GM18519 (cell line): ENCODE measurements at regions not wholly inside any gene's neighbourhood (a gene's known extent, or its start where the extent isn't known, plus 50 kb on each side); places are given as distances from the start of the nearest gene placed in this dataset.
"Not testable (repeated sequence)": the region's sequence is repeated elsewhere in the genome, so short reads cannot be mapped to it uniquely, and the experiment has no call there.

Experiments
- ATAC-seq: cut with Tn5 transposase; IDR thresholded peaks from one replicate; pipeline ENCODE4 v1.9.1; 2021; ENCODE audit warnings: mild to moderate bottlenecking, moderate library complexity; ENCODE audit not compliant: unreplicated experiment, low FRiP score

DNA sequence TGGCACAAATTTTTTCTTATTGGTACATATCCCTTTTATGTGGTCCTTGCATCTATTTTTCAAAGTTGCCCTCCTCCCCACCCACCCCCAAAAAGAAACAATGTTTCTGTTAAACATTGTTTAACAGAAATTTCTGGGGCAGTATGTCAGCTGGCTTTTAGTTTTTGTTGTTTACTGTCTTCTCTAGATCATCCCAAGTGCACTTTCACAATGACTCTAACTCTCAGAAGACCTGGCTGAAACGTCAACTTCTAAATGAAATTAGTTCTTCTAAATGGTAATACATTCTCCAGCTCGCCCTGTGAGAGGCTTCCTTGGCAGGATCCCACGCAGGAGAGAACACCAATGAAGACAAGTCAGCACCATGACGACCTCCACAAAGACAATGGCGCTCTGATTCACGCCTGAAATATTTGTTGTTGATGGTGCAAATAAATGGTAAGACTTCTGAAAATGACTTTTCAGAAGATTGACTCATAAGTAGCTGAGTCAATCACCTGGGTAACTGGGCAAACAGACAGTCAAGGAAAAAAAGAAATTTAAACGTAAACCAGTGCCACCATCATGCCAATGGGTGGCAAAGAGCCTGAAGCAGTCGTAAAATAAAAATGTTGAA, 293.7 kb downstream of the FZD1 start:
- peak; percentile 79 for ATAC-seq

DNA sequence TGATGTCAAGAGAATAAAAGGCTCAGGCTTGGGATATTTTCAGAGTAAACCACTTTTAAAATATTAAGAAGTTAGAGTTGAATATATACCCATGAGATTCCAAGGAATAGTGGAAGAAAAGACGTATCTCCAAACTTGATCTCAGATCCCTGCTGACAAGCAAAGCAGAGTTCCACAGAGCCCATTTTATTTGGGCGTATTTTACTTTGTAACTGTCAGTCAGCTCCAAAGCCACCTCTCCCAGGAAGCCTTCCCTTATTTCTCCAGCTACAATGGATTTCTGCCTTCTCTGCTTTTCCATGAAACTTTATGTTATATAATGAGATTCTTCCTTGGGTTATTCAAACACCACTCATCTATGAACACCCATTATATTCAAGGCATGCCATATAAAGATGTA, 295.7 kb downstream of the FZD1 start:
- ATAC-seq, result no peak

DNA sequence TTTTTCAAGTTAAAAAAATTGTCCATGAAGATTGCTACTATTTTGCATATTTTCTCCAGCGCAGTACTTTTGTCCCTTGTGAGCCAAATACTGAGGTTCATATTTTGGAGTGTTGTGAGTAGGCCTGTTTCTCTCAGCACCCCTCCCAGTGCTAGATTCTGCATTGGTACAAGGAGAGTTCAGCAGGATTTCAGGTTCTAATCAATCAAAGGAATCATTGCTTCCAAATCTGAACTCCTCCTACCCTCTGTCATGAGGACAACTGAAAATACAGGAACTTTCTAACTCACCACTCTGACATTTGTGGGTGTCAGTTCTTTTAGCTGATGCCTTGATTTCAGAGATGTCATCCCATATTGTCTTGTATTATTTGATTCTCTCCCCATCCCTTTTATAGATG, 299.9 kb downstream of the FZD1 start:
- no peak for ATAC-seq

DNA sequence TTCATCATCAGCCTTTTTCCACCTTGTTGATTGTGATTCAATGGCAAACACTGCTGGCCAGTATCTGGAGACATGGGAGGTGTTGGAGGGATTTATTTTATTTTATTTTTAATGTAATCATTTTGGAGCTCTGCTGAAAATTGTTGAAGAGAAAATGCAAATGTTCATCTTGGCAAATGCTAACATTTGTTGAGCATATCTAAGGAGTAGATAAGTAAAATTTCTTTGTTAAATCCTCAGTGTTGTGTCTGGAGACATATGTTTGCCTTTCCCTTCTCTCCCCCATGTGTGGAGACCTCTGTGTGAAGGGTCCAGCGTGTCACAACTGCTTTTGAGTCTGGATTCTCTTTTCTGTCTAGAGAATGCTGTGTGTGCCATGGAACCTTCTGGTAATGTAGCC, 300.3 kb downstream of the FZD1 start:
- ATAC-seq, result no peak

DNA sequence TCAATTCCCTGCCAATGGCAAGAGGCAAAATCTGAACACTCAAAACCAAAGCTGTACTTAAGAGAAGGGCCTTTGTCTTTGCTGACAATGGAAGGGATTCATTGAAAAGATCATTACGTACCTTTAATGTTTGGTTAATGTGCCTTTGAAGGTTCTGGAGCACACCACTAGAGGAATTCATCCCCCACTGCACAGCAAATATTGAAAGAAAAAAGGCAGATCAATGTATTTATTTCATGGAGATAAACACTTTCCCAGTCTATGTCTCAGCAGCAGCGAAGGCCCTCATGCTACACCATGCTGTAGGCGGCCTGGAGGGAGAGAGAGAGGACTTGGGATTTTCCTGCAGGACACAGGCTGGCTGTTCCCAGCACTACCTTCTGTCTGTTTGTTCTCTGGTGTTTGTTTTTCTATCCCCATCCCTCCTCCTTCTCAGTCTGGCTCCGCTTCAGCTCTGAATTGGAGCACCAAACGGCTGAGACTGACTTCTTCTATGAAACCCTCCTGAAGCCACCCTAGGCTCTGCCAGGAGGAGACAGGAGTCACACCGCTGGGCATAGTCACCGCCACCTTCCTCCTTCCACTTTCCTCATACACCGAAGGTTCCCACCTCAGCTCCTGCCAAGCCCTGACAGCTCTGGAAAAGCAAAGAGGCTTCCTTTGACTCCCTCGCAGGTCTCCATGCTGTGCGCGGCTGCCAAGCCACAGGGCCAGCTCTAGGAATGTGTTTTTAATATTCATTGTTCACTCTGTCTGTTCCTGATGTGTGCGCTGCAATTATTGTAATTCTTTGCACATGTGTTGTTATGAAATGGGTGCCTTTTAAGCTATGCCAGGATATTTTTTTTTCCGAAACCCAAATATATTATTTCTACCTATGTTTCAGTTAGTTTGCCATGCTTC, 301.5 kb downstream of the FZD1 start:
- no peak for ATAC-seq

DNA sequence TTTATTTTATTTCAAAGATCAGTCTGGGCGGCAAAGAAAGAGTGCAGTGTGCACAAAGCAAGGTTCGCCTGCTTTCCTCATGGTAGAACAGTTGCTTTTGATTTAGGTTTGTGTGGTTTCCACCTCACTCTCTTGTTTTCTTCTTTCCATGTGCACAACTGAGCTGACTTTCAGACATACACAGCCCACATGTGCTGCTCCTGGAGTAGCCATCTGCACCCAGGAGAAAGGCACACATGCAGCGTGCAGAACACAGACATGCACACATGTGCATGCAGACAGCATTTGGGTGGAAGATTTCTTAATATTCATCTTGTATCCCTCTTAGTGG, 302.1 kb downstream of the FZD1 start:
- ATAC-seq, result no peak

DNA sequence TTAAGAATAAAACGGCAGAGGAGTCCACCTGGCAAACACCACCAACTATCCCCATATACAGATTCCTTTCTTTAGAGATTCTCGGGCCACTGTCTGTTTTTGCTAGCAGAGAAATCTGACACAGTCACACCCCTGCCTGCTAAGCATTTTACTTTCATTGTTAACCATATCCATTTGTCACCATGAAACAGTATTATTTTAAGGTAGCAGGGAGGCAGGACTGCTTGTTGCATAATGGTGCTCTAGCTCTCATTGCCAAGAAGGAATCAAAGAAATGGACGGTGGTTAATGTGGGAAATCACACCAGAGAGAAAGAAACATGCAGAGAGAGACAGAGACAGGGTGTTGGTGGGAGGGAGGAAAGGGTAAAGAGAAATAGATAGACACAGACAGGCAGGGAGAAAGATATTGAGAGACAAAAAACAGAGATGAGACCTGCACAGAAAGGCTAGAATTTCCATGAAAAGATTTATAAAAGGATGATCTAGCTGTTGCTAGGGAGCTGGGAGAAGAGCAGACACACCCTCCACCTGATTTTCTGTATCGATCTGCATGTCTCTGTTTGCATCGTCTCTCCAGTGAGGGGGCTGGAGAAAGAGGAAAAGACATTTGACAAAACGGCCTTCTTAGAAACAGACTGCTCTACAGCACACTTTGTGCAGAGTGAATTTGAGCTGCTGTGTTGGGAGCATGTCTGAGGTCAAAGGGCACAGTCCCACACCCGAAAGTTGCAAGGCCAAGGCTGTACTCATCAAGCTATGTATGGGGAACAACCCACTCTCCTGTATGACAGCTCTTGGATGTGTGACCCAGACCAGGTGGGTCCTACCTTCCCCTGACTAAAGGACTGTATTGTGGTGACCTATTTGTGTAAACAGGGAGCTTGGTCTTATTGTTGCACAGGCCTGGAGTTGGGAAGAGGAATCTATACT, 303.1 kb downstream of the FZD1 start:
- ATAC-seq, result no peak

DNA sequence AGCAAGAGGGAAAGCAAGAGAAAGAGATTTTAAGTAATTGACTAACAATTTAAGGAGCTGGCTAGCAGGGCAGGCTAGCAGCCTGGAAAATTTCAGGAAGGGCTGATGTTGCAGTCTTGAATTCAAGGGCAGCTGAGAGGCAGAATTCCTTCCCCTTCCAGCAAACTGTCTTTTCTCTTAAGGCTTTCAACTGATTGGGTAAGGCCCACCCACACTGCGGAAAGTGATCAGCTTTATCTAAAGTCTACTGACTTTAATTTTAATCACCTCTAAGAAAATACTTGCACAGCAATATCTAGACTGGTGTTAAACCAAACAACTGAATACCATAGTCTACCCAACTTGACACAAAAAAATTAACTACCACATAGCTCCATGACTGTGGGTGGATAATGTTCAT, 303.9 kb downstream of the FZD1 start:
- ATAC-seq, result no peak

DNA sequence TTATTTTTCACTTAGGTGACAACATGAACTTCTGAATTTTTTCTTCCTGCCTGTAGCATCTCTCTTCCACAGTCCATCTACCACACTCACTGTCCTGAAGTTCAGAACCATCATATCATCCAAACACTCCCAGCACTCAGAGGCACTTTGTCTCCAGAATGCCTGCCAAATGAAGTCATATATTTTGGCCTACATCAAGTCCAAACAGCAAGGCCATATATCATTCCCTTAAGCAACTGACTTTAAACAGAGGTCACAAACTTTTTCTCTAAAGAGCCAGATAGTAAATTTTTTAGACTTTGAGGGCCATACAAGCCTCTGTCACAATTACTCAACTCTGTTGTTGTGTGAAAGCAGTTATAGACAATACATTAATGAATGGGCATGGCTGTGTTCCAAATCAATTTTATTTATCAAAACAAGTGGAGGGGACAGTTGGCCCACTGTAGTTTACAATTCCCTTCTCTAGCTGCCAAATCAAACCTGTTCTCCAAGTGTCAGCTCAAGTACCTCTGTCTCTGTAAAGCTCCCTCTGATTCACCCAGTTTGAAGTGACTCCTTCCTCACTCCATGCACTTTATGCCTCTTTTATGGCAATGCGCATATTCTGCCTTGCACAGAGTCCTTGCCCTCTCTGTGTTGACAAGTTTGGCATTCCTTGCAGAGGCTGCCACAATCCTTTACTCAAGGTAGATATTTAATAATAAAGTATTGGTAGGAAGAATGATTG, 305.7 kb downstream of the FZD1 start:
- ATAC-seq, result no peak

DNA sequence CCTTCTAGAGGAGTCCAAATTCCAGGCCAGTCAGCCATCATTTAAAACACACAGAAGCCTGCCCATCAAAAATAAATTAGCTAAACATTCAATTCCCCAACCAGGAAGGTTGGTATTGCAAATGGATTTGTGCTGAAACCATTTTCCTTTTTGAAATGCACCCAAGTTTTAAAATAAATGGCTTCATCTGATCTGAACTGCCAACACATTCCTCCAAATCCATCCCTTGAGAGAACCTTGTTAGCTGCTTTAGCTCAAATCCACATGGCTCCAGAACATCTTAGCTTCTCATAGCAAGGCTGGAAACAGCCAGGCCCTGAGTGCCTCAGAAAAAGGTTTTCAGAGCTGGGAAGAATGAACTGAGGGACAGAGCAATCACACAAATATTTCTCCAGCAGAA, 306.3 kb downstream of the FZD1 start:
- ATAC-seq, result no peak

DNA sequence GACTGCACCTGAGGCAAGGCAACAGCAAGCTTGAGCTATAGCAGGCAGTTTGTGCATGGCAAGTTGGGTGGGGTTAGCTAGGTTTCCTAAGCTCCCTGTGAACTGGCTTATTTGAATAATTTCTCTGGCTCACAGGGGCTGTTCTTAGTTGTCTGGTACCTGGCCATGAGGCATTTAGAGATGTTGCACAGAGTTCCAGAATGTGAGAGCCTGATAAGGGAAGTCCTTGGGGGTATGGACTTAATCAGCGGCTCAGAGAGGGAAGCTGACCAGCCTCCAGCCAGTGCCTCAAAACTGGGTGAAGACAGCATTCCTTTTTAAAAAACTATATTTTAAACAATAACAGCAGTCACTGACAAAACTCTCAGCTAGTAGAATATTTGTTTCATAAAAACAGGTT, 307.4 kb downstream of the FZD1 start:
- ATAC-seq, result no peak

DNA sequence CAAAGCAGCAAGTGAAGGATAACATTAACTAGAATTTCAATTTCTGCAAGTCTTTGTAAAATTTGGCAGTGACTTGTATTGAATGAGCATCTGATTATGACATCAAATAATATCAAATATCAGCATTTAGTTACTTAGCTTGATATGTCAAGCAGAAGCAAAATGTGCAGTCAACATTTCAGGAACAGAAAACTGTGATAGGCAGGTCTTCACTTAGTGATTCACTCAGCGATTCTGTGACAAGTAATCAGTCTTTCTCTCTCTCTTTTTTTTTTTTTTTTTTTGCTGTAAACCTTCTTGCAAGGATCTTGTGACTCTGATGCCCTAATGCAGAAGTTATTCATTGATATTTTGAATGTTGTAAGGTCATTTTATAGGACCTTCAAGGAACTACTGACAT, 307.1 kb downstream of the MTERF1 start:
- no peak for ATAC-seq

DNA sequence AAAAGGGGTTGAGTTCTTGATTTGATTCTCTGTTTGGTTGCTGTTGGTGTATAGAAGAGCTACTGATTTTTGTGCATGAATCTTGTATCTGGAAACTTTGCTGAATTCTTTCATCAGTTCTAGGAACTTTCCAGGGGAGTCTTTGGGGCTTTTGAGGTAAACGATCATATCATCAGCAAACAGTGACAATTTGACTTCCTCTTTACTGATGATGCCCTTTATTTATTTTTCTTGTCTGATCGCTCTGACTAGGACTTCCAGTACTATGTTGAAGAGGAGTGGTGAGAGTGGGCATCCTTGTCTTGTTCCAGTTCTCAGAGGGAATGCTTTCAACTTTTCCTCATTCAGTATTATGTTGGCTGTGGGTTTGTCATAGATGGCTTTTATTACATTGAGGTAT, 304.0 kb downstream of the MTERF1 start:
- not testable (repeated sequence) for ATAC-seq

DNA sequence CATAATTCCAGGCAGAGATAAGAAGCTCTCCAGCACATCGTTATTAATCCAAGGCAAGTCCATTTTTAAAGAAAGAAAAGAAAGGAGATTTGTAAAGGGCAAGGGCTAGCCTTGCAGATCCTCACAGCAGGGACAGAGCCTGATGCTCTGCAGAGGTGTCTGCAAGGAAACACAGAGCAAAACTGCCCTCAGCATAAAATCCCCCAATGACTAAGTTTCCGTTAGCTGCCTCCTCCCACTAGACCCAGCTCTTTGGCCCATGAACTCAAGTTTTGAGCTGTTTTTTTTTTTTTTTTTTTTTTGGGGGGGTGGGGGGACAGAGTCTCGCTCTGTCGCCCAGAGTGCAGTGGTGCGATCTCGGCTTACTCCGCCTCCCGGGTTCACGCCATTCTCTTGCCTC, 300.7 kb downstream of the MTERF1 start:
- ATAC-seq, result no peak

DNA sequence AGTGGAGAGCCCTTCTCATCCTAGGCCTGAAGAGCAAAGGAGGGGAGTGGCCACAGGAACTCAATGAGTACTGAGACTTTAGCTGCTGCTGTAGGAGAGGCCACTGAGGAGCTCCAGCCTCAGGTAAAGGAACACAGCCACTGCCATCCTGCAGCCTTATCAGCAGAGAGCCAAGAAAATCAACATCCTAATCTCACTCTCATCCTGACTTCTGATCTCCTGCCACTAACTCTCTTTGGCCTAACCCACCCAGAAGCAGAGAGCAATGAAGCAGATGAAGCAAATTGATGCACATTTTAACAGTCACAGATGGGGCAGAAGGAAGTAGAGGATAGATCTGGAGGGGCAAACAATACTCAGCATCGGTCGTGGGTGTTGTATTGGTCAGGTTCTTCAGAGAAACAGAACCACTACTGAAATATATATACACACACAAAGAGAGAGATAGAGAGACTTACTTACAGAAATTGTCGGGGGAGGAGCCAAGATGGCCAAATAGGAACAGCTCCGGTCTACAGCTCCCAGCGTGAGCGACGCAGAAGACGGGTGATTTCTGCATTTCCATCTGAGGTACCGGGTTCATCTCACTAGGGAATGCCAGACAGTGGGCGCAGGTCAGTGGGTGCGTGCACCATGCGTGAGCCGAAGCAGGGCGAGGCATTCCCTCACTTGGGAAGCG, 297.6 kb downstream of the MTERF1 start:
- ATAC-seq, result no peak

DNA sequence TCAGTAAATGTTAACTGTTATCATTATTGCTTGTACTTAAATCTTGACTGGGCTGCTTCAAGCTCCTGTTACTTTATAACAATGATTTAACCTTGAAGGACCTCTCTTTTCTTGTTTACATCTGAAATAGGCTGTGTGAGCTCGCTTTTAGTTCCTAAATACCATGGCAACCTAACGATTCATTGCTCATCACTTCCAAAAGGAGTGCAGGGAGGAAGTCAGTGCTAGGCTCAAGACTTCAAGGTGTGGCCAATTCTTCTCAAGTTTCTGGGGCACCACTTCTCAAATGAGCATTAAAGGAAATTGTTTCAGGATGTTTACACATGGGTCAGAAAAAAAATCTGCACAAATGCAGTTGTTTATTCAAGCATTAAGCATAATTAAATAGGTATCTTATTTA, 284.2 kb downstream of the MTERF1 start:
- no peak for ATAC-seq

DNA sequence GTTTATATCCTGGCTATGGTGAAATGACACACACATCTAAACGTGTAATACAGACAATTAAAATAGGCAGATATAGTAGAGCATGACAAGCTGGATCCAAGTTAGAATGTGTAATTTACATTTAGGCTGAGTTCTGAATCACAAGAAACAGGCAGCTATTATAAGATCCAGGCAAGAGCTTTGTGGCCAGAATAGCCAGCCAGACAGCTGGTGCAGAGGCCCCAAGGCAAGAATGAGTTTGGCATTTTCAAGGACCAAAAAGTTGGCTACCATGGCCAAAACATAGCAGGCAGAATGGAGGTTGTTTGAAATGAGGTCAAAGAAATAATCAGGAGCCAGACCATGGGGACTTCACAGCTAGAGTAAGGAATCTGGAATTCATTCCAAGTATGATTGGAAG, 281.7 kb downstream of the MTERF1 start:
- ATAC-seq, result no peak

DNA sequence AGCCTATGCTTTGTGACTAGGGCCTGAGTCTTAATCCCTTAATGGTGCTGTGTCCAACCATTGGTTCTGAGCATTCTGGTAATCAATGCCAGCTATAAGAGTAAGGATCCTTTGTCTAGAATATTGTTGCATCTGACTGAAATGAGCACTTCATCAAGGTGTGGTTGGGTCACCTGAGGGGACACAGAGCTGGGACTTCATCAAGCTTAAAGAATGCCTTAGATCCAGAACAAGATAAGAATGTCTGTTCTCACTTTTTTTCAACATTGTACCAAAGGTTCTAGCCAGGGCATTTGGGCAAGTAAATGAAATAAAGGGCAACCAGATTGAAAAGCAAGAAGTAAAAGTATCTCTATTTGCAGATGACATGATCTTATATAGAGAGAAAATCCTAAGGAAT, 280.4 kb downstream of the MTERF1 start:
- no peak for ATAC-seq

DNA sequence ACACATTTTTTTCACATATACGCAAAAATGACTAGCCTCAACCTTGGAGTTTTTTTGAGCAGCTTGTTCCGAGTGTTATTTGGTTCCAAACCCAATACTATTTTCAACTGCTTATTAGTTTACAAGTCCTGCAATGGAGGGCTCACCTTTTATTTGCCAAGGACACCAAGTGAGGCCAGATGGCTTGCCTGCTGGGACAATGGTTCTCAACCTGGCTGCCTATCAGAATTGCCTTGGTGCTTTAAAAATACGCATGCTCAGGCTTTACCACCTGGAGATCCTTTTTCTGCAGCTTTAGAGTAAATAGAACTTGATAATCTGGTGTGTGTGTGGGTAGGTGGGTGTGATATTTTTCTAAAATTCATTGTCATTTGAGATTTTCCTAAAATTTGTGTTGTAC, 276.8 kb downstream of the MTERF1 start:
- no peak for ATAC-seq

DNA sequence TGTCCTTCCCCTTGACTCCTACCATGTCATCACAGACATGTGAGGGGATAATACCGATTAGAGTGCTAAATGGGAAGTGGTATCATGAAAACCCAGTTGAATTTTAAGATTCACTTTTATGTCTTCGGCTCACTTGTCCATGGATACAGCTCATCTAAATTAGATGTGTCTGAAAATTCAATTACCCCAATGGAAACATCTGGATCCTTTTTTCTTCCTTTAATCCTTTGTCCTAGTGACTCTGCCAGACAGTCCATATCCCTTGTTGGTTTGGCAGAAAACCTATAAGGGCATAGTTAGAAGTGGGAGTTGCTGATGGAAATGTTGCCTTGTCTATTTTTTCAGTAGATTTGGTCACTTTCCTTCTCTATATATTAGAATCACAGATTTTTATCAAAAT, 271.9 kb downstream of the MTERF1 start:
- ATAC-seq, result no peak
